ENCODE measurements at regions not wholly inside any gene's neighbourhood (a gene's known extent, or its start where the extent isn't known, plus 50 kb on each side); places are given as distances from the start of the nearest gene placed in this dataset.

GRCh38 chr13:50348371-50348770 lies 333.1 kb downstream of the KCNRG start:
- Histone ChIP-seq H3K9me3 (ENCODE audit: control insufficient read depth, insufficient read depth, low read length) (no peaks in the 10 kb centered on the region), H3K4me3 (ENCODE audit: low read depth, low read length) (no peak overlapping the region), H3K9ac (ENCODE audit: low read depth, low read length) (no peak overlapping the region), H3K27me3 (ENCODE audit: control insufficient read depth, insufficient read depth, low read length) (peaks cover 2% of the 10 kb centered on the region), H3K4me1 (ENCODE audit: control insufficient read depth, insufficient read depth, low read length) (no peaks in the 10 kb centered on the region), H3K36me3 (ENCODE audit: control insufficient read depth, insufficient read depth, low read length) (no peaks in the 10 kb centered on the region)

DNA sequence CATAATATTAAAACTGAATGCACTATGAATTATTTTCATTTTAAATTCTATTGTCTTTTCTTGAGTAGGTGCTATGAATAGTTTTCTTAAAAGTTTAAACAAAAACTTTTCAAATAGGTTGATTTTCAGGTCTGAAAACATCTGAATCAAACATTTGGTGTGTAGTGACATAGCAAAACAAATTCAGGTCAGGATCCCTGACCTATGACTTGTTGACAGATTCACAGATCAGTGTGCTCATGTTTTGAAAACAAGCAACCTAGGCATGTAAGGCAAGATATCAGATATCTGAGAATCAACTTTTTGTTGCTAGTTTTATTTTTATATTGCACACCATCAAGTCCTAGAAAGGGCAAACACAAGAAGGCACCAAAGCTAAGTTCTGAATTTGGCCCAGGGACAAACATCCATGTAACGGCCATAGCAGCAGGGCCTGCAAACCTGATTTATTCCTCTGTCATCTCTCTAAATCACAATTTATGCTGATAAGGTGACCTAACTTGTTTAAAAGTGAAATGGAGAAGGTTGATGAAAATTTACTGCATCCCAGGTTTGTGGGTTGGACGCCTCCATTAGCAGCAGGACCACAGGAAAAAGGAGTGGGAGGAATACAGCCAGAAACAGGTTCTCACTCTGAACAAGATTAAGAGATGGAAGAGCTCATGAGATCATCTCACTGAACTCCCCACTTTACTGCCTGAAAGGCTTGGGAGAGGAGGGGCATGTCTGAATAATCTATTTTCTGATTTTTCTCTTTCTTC lies 337.7 kb downstream of the KCNRG start:
- Histone ChIP-seq H3K4me3 (ENCODE audit: low read depth, low read length) (no peak overlapping the region), H3K9me3 (ENCODE audit: control insufficient read depth, insufficient read depth, low read length) (no peaks in the 10 kb centered on the region), H3K36me3 (ENCODE audit: control insufficient read depth, insufficient read depth, low read length) (no peaks in the 10 kb centered on the region), H3K27me3 (ENCODE audit: control insufficient read depth, insufficient read depth, low read length) (no peaks in the 10 kb centered on the region), H3K4me1 (ENCODE audit: control insufficient read depth, insufficient read depth, low read length) (no peaks in the 10 kb centered on the region), H3K9ac (ENCODE audit: low read depth, low read length) (no peak overlapping the region)

DNA sequence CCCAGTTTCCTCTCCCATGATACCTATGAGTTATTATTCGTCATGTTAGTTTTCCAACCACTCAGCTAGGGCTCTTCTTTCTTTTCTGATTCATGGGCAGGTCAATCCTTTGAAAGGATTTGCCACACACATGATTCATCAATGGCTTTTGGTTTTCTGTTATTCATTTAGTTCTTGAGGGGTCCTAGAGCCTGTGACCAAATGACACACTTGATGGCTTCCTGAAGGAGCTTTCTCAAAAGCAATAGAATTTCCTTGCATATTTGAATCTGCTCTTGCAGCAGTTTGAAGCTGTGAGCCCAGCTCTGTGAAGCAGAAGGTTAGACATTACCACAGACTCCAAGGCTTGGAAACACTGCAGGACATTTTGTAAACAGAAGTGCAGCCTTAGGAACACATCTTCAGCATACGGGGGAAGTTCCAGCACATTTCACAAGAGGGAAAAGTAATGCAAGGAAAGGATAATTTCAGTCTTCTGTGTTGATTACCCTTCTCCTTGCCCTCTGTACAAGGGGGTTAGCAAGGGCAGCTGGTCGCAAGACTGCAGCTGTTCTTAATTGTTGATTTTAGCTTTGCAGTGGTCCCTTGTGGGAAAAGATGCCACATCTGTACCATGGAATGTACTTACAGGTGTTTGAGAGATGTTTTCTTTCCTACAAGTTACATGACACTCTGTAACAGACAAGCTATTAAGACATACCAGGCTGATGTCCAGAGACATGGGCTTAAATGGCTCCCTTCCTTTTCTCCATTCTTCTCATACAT lies 338.6 kb downstream of the KCNRG start:
- Histone ChIP-seq H3K27me3 (ENCODE audit: control insufficient read depth, insufficient read depth, low read length) (no peaks in the 10 kb centered on the region), H3K4me1 (ENCODE audit: control insufficient read depth, insufficient read depth, low read length) (no peaks in the 10 kb centered on the region), H3K9ac (ENCODE audit: low read depth, low read length) (no peak overlapping the region), H3K4me3 (ENCODE audit: low read depth, low read length) (no peak overlapping the region), H3K36me3 (ENCODE audit: control insufficient read depth, insufficient read depth, low read length) (no peaks in the 10 kb centered on the region), H3K9me3 (ENCODE audit: control insufficient read depth, insufficient read depth, low read length) (no peaks in the 10 kb centered on the region)

DNA sequence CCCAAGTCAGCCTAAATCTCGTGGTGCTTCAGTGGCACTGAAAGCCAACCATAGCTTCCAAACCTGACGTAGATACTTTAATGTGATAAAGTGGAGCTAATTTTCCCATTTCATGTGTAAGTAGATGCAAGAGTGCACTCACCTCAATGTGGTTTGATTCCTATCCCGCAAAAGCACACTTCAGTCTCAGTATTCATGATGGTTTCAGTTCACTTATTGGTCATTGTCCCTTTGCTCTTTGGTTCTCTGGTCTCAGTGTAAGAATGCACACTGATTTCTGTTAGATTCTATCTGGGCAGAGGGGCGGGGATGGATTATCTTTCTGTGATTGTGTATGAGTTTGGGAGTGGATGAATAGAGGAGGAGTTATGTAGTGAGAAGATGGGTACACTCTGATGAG lies 340.6 kb downstream of the KCNRG start:
- H3K4me3 ChIP-seq (ENCODE audit: low read depth, low read length), result no peak overlapping the region
- no peak overlapping the region for H3K9ac ChIP-seq (ENCODE audit: low read depth, low read length)
- no peaks in the 10 kb centered on the region for H3K27me3 ChIP-seq (ENCODE audit: control insufficient read depth, insufficient read depth, low read length)
- no peaks in the 10 kb centered on the region for H3K9me3 ChIP-seq (ENCODE audit: control insufficient read depth, insufficient read depth, low read length)
- no peaks in the 10 kb centered on the region for H3K36me3 ChIP-seq (ENCODE audit: control insufficient read depth, insufficient read depth, low read length)
- no peaks in the 10 kb centered on the region for H3K4me1 ChIP-seq (ENCODE audit: control insufficient read depth, insufficient read depth, low read length)

- H3K9me3 ChIP-seq (ENCODE audit: control insufficient read depth, insufficient read depth, low read length), result no peaks in the 10 kb centered on the region
- no peaks in the 10 kb centered on the region for H3K36me3 ChIP-seq (ENCODE audit: control insufficient read depth, insufficient read depth, low read length)
- no peak overlapping the region for H3K4me3 ChIP-seq (ENCODE audit: low read depth, low read length)
- H3K9ac ChIP-seq (ENCODE audit: low read depth, low read length), result no peak overlapping the region
- H3K27me3 ChIP-seq (ENCODE audit: control insufficient read depth, insufficient read depth, low read length), result no peaks in the 10 kb centered on the region
- no peaks in the 10 kb centered on the region for H3K4me1 ChIP-seq (ENCODE audit: control insufficient read depth, insufficient read depth, low read length)
These were observed 341.9 kb downstream of the KCNRG start for GRCh38 chr13:50357136-50357535.

- H3K4me3 ChIP-seq (ENCODE audit: low read depth, low read length), result no peak overlapping the region
- H3K27me3 ChIP-seq (ENCODE audit: control insufficient read depth, insufficient read depth, low read length), result no peaks in the 10 kb centered on the region
- H3K4me1 ChIP-seq (ENCODE audit: control insufficient read depth, insufficient read depth, low read length), result no peaks in the 10 kb centered on the region
- no peaks in the 10 kb centered on the region for H3K36me3 ChIP-seq (ENCODE audit: control insufficient read depth, insufficient read depth, low read length)
- no peak overlapping the region for H3K9ac ChIP-seq (ENCODE audit: low read depth, low read length)
- no peaks in the 10 kb centered on the region for H3K9me3 ChIP-seq (ENCODE audit: control insufficient read depth, insufficient read depth, low read length)
These were observed 342.4 kb downstream of the KCNRG start for GRCh38 chr13:50357586-50358118.

- Histone ChIP-seq H3K27me3 (ENCODE audit: control insufficient read depth, insufficient read depth, low read length) (no peaks in the 10 kb centered on the region), H3K9me3 (ENCODE audit: control insufficient read depth, insufficient read depth, low read length) (no peaks in the 10 kb centered on the region), H3K36me3 (ENCODE audit: control insufficient read depth, insufficient read depth, low read length) (no peaks in the 10 kb centered on the region), H3K4me1 (ENCODE audit: control insufficient read depth, insufficient read depth, low read length) (no peaks in the 10 kb centered on the region), H3K9ac (ENCODE audit: low read depth, low read length) (no peak overlapping the region), H3K4me3 (ENCODE audit: low read depth, low read length) (no peak overlapping the region)
These were observed 343.2 kb downstream of the KCNRG start for GRCh38 chr13:50358231-50359040.

DNA sequence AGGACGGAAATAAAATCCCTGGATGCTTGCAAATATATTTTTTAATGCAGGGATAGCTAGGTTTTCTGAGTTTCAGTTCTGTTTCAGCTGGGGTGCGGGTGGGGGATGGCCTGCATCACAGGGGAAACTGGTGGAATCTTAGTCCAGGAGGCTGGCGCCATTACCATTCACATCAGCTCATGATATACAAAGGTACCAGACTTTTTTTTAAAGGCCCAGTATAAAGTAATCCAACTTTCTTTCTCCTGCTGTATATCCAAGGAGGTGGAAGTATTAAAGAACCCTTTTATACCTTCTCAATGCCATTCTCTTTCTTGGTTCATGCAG lies 343.8 kb downstream of the KCNRG start:
- Histone ChIP-seq H3K9ac (ENCODE audit: low read depth, low read length) (no peak overlapping the region), H3K36me3 (ENCODE audit: control insufficient read depth, insufficient read depth, low read length) (no peaks in the 10 kb centered on the region), H3K27me3 (ENCODE audit: control insufficient read depth, insufficient read depth, low read length) (no peaks in the 10 kb centered on the region), H3K4me1 (ENCODE audit: control insufficient read depth, insufficient read depth, low read length) (no peaks in the 10 kb centered on the region), H3K4me3 (ENCODE audit: low read depth, low read length) (no peak overlapping the region), H3K9me3 (ENCODE audit: control insufficient read depth, insufficient read depth, low read length) (no peaks in the 10 kb centered on the region)

DNA sequence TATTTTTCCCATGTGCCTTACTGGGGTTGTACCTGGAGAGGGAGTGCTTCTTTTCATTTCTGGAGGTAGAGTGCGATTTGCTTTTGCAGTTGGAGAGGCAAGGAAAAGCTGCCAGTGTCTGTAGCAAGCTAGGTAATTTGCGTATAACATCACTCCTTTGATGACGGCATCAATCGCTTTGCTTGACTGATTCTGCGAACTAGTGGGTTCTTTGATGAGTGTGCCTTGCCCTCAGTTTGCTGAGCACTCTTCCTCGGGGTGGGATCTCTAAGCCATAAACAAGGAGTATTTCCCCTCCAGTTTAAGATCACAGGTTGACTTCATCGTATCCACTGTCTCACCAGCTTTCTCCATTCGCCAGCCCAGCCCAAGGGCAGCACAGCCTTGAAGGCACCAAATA lies 344.5 kb downstream of the KCNRG start:
- H3K4me1 ChIP-seq (ENCODE audit: control insufficient read depth, insufficient read depth, low read length), result no peaks in the 10 kb centered on the region
- no peaks in the 10 kb centered on the region for H3K27me3 ChIP-seq (ENCODE audit: control insufficient read depth, insufficient read depth, low read length)
- H3K9me3 ChIP-seq (ENCODE audit: control insufficient read depth, insufficient read depth, low read length), result no peaks in the 10 kb centered on the region
- no peak overlapping the region for H3K9ac ChIP-seq (ENCODE audit: low read depth, low read length)
- H3K36me3 ChIP-seq (ENCODE audit: control insufficient read depth, insufficient read depth, low read length), result no peaks in the 10 kb centered on the region
- H3K4me3 ChIP-seq (ENCODE audit: low read depth, low read length), result no peak overlapping the region

GRCh38 chr13:50360637-50361036 lies 345.4 kb downstream of the KCNRG start:
- Histone ChIP-seq H3K9ac (ENCODE audit: low read depth, low read length) (no peak overlapping the region), H3K9me3 (ENCODE audit: control insufficient read depth, insufficient read depth, low read length) (no peaks in the 10 kb centered on the region), H3K4me1 (ENCODE audit: control insufficient read depth, insufficient read depth, low read length) (no peaks in the 10 kb centered on the region), H3K27me3 (ENCODE audit: control insufficient read depth, insufficient read depth, low read length) (no peaks in the 10 kb centered on the region), H3K4me3 (ENCODE audit: low read depth, low read length) (no peak overlapping the region), H3K36me3 (ENCODE audit: control insufficient read depth, insufficient read depth, low read length) (no peaks in the 10 kb centered on the region)

- Histone ChIP-seq H3K9ac (ENCODE audit: low read depth, low read length) (no peak overlapping the region), H3K27me3 (ENCODE audit: control insufficient read depth, insufficient read depth, low read length) (no peaks in the 10 kb centered on the region), H3K4me1 (ENCODE audit: control insufficient read depth, insufficient read depth, low read length) (no peaks in the 10 kb centered on the region), H3K4me3 (ENCODE audit: low read depth, low read length) (no peak overlapping the region), H3K36me3 (ENCODE audit: control insufficient read depth, insufficient read depth, low read length) (no peaks in the 10 kb centered on the region), H3K9me3 (ENCODE audit: control insufficient read depth, insufficient read depth, low read length) (no peaks in the 10 kb centered on the region)
These were observed 346.0 kb downstream of the KCNRG start for GRCh38 chr13:50361282-50361681.

All from iPS-15b (cell line).